Frontal cortex (tissue), 3 donors: ENCODE measurements at regions not wholly inside any gene's neighbourhood (a gene's known extent, or its start where the extent isn't known, plus 50 kb on each side); places are given as distances from the start of the nearest gene placed in this dataset.

Experiments used
- DNase-seq, 2 donors: peaks; one replicate each; pipeline ENCODE4 v3.0.0; 2012; ENCODE audit warnings: low spot score in 2 of 2
- FAIRE-seq: peaks from 2 replicates; lab custom pipeline; 2012; peaks lifted over from hg19 to GRCh38; lab: Jason Lieb, UNC
- donor health status: control.
- donor health status: control.
- donor health status: control.

GRCh38 chrX:149992918-149993317 lies 54.6 kb upstream of the EOLA2 start:
- FAIRE-seq = no peak
- DNase-seq = no peak

DNA sequence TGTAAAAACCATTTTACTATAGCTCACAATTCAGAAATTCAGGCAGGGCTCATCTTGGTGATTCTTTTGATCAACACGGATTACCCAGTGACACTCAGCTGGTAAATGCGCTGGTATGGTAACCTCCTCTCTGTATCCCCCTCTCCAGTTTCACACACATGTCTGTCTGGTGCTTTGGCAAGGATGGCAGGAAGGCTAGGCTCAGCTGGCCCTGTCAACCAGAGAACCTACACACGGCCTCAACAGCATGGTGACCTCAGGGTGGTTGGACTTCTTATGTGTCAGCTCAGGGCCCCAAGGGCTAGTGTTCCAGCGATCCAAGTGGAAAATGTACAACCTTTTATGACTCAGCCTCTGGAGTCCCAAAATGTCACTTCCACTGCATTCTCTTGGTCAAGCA lies 55.7 kb upstream of the EOLA2 start:
- DNase-seq = no peak
- no peak for FAIRE-seq

DNA sequence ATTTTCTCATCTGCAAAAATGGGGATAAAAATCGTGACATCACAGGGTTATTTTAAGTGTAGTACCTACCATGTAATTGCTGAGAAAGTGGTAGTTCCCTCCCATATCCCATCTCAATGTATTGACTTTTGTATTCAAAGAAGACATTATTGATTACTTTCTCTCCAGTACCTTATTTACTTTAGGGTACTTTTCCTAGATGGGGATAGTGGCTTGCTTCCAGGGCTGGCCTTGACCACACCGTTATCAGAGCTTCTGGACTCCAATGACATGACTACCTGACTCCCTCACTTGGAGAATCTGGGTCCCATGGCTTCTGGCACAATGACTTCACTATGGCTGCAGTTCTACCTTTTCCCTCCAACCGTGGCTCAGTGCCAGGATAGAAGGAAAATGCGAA lies 58.2 kb upstream of the EOLA2 start:
- no peak for FAIRE-seq

GRCh38 chrX:150005027-150005426 lies 66.7 kb upstream of the EOLA2 start:
- DNase-seq (no peak), FAIRE-seq (no peak)

More for the DNA sequence above, 58.2 kb upstream of the EOLA2 start:
- no peak for DNase-seq

DNA sequence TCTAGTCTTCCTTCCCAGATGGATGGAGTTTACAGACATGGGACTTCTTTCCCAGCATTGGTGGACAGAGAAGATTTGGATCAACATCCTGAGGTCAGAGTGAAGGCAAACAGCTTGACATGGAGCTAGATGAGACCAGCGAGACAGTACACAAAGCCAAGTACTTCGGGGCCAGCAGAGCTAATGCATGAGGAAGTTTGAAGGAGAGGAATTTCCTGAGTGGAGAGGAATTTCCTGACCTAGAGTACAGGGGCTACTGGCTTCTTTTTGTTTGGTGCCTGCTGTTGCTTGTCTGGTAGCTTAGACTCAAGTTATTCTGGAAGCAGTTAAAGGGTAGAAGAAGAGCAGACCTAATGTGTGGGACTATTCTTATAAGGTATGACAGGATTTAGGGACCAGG lies 69.1 kb upstream of the EOLA2 start:
- FAIRE-seq = no peak

GRCh38 chrX:150012647-150013381 lies 74.5 kb upstream of the EOLA2 start:
- DNase-seq = no peak
- FAIRE-seq = no peak

More for the DNA sequence above, 69.1 kb upstream of the EOLA2 start:
- no peak for DNase-seq

- no peak for FAIRE-seq
- DNase-seq = no peak
Measured at GRCh38 chrX:150014525-150014924, 76.2 kb upstream of the EOLA2 start.

- FAIRE-seq = no peak
- no peak for DNase-seq
Measured at GRCh38 chrX:150017868-150018267, 79.6 kb upstream of the EOLA2 start.

- FAIRE-seq = no peak
- DNase-seq = no peak
Measured at GRCh38 chrX:150018931-150019361, 80.7 kb upstream of the EOLA2 start.

GRCh38 chrX:150028692-150029091 lies 90.4 kb upstream of the EOLA2 start:
- no peak for FAIRE-seq
- DNase-seq = no peak

DNA sequence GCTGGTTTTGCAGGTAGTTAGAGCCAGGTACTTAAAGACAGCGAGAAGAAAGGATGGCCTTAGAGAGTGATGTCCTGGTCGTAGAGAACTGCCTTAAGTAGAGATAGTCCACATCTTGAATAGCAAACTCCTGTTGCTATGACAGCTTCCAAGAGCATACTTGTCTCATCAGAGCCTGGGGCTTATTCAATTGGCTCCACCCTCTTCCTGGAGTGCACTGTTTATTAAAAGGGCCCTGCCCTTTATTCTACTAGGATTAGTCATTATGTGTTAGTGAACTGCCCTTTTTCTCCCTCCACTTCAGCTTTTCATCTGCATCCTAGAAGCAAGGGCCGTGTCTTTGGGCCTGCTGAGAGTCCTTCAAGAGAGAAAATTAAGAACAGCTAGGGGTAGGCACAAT lies 94.5 kb upstream of the EOLA2 start:
- FAIRE-seq (no peak), DNase-seq (no peak)

DNA sequence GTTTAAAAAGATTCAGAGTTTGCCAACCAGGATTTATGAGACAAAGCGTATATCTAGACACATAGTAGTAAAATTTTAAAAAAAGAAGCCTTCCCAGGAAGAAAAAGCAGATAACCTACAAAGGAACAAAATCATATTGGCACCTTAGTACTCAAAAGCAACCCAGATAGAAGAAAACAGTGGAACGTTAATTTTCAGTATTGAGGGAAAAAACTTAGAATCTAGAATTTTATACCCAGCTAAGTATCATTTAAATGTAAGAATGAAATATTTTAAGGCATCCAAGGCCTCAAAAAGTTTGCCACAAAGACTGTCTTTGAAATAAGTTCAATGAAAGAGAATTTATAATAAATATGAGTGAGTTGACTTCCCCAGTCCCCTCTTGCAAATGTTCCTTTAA lies 96.5 kb upstream of the EOLA2 start:
- FAIRE-seq (no peak), DNase-seq (no peak)

GRCh38 chrX:150035531-150035930 lies 97.2 kb upstream of the EOLA2 start:
- DNase-seq (no peak), FAIRE-seq (no peak)

- no peak for FAIRE-seq
- no peak for DNase-seq
Measured at GRCh38 chrX:150036181-150036580, 97.9 kb upstream of the EOLA2 start.

GRCh38 chrX:150036641-150037040 lies 98.3 kb upstream of the EOLA2 start:
- FAIRE-seq = no peak
- no peak for DNase-seq

DNA sequence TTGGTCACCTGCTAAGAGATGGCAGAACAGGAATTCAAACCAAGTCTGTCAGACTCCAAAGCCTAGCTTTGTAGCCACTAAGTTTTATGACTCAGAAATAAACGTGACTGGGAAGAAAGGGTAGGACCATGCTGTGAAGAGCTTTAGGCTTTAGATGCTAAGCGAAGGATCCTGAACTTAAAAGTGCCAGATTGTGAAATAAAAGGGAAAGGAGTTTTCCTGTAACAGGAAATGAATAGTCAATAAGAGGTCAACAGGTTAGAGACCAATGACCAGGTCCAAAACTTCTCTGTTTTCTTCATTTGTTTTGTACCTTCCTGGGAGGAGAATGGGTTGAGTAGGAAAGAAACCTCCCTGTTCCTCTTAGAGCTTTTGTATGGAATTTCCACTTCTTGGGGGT lies 98.8 kb upstream of the EOLA2 start:
- FAIRE-seq (no peak), DNase-seq (no peak)

DNA sequence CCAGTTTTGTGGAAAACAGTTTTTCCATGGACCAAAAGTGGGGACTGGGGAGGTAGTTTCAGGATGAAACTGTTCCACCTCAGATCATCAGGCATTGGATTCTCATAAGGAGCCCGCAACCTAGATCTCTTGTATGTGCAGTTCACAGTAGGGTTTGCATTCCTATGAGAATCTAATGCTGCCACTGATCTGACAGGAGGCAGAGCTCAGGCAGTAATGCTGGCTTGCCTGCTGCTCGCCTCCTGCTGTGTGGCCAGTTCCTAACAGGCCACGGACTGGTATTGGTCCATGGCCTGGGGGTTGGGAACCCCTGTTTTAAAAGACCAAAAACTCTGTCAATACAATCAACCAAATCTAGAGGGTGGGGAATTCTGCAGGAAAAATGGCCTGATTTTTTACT lies 100.0 kb upstream of the EOLA2 start:
- FAIRE-seq = no peak
- DNase-seq = no peak

DNA sequence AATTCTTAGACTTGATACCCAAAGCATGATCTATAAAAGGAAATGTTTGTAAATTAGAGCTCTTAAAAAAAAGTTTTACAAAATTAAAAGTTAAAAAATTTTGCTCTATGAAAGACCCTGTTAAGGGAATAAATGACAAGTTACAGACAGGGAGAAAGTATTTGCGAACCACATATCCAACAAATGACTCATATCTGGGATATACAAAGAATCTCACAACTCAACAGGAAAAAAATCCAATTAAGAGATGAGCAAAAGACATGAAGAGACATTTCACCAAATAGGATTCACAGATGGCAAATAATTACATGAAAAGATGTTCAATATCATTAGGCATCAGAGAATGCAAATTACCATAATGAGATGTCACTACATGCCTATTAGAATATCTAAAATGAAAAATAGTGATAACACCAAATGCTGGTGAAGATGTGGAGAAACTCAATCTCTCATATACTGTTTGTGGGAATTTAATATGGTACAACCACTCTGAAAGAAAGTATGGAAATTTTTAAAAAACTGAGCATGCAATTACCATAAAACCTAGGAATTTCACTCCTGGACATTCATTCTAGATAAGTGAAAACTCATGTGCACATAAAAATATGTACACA lies 100.8 kb upstream of the EOLA2 start:
- no peak for DNase-seq
- no peak for FAIRE-seq

DNA sequence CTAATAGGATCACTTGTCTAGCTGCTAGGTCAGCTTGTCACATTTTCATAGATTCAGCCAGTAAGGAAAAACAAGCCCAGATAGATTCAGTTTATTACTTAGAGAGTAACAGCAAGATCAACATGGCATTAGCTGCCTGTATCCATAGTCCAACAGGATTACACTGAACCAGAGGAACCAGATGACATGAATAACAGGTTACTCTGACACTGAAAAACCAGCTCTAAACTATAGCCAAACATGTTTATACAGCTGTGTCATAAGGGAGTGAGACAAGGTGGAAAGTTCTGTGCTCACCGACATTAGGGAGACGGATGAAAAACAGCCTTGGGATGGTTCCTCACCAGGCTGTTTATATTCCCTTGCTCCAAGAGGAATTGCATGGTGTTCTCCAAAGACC lies 102.9 kb upstream of the EOLA2 start:
- DNase-seq (no peak), FAIRE-seq (no peak)

DNA sequence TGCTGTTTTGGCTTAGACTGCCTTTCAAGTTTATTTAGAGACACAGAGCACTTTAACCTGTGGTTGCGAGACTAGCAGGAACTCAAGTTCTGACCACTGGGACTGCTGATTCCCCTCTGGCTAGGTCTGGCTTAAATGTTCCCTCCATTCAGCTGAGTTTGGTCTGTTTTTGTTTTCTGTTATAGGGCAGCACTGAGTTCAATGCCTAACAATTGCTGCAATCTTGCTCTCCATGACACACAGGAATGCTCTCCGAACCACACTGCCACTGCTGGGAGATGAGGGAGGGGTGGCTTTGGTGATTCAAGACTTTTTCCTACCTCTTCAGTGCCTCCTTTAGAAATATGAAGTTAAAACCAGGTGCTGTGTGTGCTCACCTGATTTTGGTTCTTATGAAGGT lies 106.3 kb upstream of the EOLA2 start:
- DNase-seq = no peak
- no peak for FAIRE-seq

- DNase-seq = no peak
Measured at GRCh38 chrX:150047818-150048217, 109.5 kb upstream of the EOLA2 start.

GRCh38 chrX:150049647-150050046 lies 111.4 kb upstream of the EOLA2 start:
- DNase-seq (no peak), FAIRE-seq (no peak)

More at GRCh38 chrX:150047818-150048217, 109.5 kb upstream of the EOLA2 start:
- no peak for FAIRE-seq
